ENCODE measurements at regions not wholly inside any gene's neighbourhood (a gene's known extent, or its start where the extent isn't known, plus 50 kb on each side); places are given as distances from the start of the nearest gene placed in this dataset.
"Not testable (repeated sequence)": the region's sequence is repeated elsewhere in the genome, so short reads cannot be mapped to it uniquely, and the experiment has no call there.

DNA sequence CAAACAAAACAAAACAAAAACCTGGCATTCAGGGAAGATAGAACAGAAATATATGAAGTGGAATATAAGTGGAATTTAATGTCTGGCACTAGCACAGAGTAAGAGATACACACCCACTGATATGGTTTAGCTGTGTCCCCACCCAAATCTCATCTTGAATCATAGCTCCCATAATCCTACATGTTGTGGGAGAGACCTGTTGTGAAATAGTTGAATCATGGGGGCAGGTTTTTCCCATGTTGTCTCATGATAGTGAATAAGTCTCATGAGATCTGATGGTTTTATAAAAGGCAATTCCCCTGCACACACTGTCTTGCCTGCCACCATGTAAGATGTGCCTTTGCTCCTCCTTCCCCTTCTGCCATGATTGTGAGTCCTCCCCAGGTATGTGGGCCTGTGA is 200.1 kb upstream of the RGS17 start:
- TF ChIP-seq EZH2 (IDR thresholded peaks at IDR 0.05; ENCODE audit: borderline replicate concordance, insufficient read depth, low read length, poor library complexity, severe bottlenecking); EP300 (conservative IDR thresholded peaks at IDR 0.05; ENCODE audit: poor library complexity, severe bottlenecking); MXI1 (conservative IDR thresholded peaks at IDR 0.05; ENCODE audit: poor library complexity, severe bottlenecking): not testable (repeated sequence)
- TF ChIP-seq, protein P1, sequence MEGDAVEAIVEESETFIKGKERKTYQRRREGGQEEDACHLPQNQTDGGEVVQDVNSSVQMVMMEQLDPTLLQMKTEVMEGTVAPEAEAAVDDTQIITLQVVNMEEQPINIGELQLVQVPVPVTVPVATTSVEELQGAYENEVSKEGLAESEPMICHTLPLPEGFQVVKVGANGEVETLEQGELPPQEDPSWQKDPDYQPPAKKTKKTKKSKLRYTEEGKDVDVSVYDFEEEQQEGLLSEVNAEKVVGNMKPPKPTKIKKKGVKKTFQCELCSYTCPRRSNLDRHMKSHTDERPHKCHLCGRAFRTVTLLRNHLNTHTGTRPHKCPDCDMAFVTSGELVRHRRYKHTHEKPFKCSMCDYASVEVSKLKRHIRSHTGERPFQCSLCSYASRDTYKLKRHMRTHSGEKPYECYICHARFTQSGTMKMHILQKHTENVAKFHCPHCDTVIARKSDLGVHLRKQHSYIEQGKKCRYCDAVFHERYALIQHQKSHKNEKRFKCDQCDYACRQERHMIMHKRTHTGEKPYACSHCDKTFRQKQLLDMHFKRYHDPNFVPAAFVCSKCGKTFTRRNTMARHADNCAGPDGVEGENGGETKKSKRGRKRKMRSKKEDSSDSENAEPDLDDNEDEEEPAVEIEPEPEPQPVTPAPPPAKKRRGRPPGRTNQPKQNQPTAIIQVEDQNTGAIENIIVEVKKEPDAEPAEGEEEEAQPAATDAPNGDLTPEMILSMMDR (IDR thresholded peaks at IDR 0.05; ENCODE audit: poor library complexity, severe bottlenecking), result not testable (repeated sequence)
- TF ChIP-seq, protein P2, sequence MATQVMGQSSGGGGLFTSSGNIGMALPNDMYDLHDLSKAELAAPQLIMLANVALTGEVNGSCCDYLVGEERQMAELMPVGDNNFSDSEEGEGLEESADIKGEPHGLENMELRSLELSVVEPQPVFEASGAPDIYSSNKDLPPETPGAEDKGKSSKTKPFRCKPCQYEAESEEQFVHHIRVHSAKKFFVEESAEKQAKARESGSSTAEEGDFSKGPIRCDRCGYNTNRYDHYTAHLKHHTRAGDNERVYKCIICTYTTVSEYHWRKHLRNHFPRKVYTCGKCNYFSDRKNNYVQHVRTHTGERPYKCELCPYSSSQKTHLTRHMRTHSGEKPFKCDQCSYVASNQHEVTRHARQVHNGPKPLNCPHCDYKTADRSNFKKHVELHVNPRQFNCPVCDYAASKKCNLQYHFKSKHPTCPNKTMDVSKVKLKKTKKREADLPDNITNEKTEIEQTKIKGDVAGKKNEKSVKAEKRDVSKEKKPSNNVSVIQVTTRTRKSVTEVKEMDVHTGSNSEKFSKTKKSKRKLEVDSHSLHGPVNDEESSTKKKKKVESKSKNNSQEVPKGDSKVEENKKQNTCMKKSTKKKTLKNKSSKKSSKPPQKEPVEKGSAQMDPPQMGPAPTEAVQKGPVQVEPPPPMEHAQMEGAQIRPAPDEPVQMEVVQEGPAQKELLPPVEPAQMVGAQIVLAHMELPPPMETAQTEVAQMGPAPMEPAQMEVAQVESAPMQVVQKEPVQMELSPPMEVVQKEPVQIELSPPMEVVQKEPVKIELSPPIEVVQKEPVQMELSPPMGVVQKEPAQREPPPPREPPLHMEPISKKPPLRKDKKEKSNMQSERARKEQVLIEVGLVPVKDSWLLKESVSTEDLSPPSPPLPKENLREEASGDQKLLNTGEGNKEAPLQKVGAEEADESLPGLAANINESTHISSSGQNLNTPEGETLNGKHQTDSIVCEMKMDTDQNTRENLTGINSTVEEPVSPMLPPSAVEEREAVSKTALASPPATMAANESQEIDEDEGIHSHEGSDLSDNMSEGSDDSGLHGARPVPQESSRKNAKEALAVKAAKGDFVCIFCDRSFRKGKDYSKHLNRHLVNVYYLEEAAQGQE (IDR thresholded peaks at IDR 0.05; ENCODE audit: borderline replicate concordance), result not testable (repeated sequence)

Measured in neural cell (in vitro differentiated cells).